ENCODE measurements at regions not wholly inside any gene's neighbourhood (a gene's known extent, or its start where the extent isn't known, plus 50 kb on each side); places are given as distances from the start of the nearest gene placed in this dataset.

GRCh38 chr1:162996261-162996660, 72.9 kb upstream of the RGS4 start:
- TF ChIP-seq POLR2A (IDR thresholded peaks at IDR 0.05), result no peak
- TF ChIP-seq, protein P1, sequence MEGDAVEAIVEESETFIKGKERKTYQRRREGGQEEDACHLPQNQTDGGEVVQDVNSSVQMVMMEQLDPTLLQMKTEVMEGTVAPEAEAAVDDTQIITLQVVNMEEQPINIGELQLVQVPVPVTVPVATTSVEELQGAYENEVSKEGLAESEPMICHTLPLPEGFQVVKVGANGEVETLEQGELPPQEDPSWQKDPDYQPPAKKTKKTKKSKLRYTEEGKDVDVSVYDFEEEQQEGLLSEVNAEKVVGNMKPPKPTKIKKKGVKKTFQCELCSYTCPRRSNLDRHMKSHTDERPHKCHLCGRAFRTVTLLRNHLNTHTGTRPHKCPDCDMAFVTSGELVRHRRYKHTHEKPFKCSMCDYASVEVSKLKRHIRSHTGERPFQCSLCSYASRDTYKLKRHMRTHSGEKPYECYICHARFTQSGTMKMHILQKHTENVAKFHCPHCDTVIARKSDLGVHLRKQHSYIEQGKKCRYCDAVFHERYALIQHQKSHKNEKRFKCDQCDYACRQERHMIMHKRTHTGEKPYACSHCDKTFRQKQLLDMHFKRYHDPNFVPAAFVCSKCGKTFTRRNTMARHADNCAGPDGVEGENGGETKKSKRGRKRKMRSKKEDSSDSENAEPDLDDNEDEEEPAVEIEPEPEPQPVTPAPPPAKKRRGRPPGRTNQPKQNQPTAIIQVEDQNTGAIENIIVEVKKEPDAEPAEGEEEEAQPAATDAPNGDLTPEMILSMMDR (IDR thresholded peaks at IDR 0.05), result no peak
